ENCODE measurements at regions not wholly inside any gene's neighbourhood (a gene's known extent, or its start where the extent isn't known, plus 50 kb on each side); places are given as distances from the start of the nearest gene placed in this dataset.

DNA sequence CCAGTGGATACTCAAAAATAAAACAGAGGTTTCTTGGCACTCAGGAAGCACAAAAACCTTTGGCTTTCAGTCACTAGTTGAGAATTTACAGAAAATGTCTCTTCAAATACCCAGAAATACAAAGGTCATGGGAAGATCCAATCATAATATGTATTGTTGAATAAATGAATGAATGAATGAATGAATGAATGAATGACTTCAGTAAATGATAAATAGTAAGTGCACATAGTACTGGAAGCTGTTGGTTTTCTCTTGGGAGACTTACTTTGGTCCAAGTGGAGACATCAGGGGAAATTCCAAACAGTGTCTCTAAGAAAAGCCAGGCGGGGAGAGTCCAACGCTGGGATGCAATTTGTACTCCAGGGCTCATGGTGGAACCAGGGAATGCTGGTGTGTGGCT lies 261.3 kb upstream of the KLHL29 start:
- no peak for DNase-seq (ENCODE audit: extremely low read depth, low read depth)
- TF ChIP-seq, protein P1, sequence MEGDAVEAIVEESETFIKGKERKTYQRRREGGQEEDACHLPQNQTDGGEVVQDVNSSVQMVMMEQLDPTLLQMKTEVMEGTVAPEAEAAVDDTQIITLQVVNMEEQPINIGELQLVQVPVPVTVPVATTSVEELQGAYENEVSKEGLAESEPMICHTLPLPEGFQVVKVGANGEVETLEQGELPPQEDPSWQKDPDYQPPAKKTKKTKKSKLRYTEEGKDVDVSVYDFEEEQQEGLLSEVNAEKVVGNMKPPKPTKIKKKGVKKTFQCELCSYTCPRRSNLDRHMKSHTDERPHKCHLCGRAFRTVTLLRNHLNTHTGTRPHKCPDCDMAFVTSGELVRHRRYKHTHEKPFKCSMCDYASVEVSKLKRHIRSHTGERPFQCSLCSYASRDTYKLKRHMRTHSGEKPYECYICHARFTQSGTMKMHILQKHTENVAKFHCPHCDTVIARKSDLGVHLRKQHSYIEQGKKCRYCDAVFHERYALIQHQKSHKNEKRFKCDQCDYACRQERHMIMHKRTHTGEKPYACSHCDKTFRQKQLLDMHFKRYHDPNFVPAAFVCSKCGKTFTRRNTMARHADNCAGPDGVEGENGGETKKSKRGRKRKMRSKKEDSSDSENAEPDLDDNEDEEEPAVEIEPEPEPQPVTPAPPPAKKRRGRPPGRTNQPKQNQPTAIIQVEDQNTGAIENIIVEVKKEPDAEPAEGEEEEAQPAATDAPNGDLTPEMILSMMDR (IDR thresholded peaks at IDR 0.05; ENCODE audit: low read depth, low read length): no peak

GRCh38 chr2:23124214-23124750 lies 260.7 kb upstream of the KLHL29 start:
- DNase-seq (ENCODE audit: extremely low read depth, low read depth): no peak
- TF ChIP-seq, protein P1 (IDR thresholded peaks at IDR 0.05; ENCODE audit: low read depth, low read length): no peak

DNA sequence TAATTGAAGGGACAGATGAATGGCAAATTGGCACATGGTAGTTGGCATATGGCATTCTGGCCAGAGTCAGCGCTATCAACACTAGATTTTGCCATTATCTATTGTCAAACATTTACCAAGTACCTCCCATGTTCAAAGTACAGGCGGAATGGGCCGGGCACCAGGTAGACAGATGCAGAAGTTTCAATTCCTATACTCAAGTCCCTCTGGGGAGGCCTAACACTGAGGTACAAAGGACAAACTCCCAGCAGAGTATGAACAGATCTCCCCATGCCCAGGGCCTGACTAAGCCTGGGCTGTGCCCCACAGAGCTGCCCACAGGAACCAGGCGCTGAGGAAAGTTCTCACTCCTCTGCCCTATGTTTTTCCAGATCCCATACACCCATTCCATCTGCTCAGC lies 257.5 kb upstream of the KLHL29 start:
- TF ChIP-seq, protein P1 (IDR thresholded peaks at IDR 0.05; ENCODE audit: low read depth, low read length): no peak
- no peak for DNase-seq (ENCODE audit: extremely low read depth, low read depth)

GRCh38 chr2:23128684-23129292 lies 256.2 kb upstream of the KLHL29 start:
- DNase-seq (ENCODE audit: extremely low read depth, low read depth): no peak
- TF ChIP-seq, protein P1 (IDR thresholded peaks at IDR 0.05; ENCODE audit: low read depth, low read length): no peak

GRCh38 chr2:23131066-23131575 lies 253.9 kb upstream of the KLHL29 start:
- no peak for DNase-seq (ENCODE audit: extremely low read depth, low read depth)
- TF ChIP-seq, protein P1 (IDR thresholded peaks at IDR 0.05; ENCODE audit: low read depth, low read length): no peak

DNA sequence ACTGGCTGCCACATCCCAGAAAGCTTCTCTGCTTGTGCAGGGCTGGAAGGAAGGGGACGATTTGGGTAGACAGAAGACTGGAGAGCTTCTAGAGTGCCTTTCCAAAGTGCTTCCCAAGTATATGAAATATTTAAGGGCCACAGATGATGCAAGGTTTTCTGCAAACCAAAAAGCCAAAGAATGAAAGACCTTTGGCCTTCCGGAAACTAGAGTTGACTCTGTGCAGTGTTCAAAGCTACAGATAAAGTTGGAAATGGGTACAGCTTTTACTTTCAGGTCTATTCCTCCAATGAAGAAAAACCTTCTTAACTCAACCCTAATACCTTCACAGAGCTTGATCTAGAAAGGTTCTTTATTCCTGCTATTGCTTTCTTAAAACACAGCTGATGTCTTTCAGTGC lies 253.0 kb upstream of the KLHL29 start:
- DNase-seq (ENCODE audit: extremely low read depth, low read depth): no peak
- TF ChIP-seq, protein P1 (IDR thresholded peaks at IDR 0.05; ENCODE audit: low read depth, low read length): no peak

GRCh38 chr2:23132823-23133595 lies 252.0 kb upstream of the KLHL29 start:
- TF ChIP-seq, protein P1 (IDR thresholded peaks at IDR 0.05; ENCODE audit: low read depth, low read length): no peak
- no peak for DNase-seq (ENCODE audit: extremely low read depth, low read depth)
